ENCODE measurements at regions not wholly inside any gene's neighbourhood (a gene's known extent, or its start where the extent isn't known, plus 50 kb on each side); places are given as distances from the start of the nearest gene placed in this dataset.

GRCh38 chr7:24422441-24423010 is 138.5 kb downstream of the NPY start:
- TF ChIP-seq, protein P1, sequence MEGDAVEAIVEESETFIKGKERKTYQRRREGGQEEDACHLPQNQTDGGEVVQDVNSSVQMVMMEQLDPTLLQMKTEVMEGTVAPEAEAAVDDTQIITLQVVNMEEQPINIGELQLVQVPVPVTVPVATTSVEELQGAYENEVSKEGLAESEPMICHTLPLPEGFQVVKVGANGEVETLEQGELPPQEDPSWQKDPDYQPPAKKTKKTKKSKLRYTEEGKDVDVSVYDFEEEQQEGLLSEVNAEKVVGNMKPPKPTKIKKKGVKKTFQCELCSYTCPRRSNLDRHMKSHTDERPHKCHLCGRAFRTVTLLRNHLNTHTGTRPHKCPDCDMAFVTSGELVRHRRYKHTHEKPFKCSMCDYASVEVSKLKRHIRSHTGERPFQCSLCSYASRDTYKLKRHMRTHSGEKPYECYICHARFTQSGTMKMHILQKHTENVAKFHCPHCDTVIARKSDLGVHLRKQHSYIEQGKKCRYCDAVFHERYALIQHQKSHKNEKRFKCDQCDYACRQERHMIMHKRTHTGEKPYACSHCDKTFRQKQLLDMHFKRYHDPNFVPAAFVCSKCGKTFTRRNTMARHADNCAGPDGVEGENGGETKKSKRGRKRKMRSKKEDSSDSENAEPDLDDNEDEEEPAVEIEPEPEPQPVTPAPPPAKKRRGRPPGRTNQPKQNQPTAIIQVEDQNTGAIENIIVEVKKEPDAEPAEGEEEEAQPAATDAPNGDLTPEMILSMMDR (IDR thresholded peaks at IDR 0.05), result no peak
- no peak for TF ChIP-seq EZH2 (IDR thresholded peaks at IDR 0.05; ENCODE audit: borderline replicate concordance, insufficient read depth, low read depth, low read length, poor library complexity, severe bottlenecking)

Measured in B cell (primary cell).